ENCODE measurements at regions not wholly inside any gene's neighbourhood (a gene's known extent, or its start where the extent isn't known, plus 50 kb on each side); places are given as distances from the start of the nearest gene placed in this dataset.

- H3K9ac ChIP-seq (ENCODE audit: low read length), result no peak overlapping the region
- BruUV-seq (replicated peaks), result no TSS peak
- ChIA-PET RAD21 (ENCODE audit: low non-redundant PET in 1 of 2, low total read pairs in 2 of 2, uncharacterized antibody in 2 of 2, unreplicated experiment in 2 of 2) (no interaction called here), POLR2A (no interaction called here), CTCF (no interaction called here)
- no peak overlapping the region for H3K27ac ChIP-seq (ENCODE audit: low read depth, low read length)
- no peaks in the 10 kb centered on the region for H3K79me2 ChIP-seq (ENCODE audit: insufficient read depth, low read length)
- no peak overlapping the region for H2AFZ ChIP-seq (ENCODE audit: low read depth, low read length, poor library complexity, severe bottlenecking)
- H3K9me2 ChIP-seq (ENCODE audit: insufficient read depth), result no peaks in the 10 kb centered on the region
- no peaks in the 10 kb centered on the region for H3K9me3 ChIP-seq (ENCODE audit: control insufficient read depth in 1 of 2, insufficient read depth in 1 of 2, low read depth in 1 of 2, low read length in 2 of 2)
- DNase-seq (ENCODE audit: low read depth, low spot score), result no peak
- no peak for ATAC-seq
- no peaks in the 10 kb centered on the region for H4K20me1 ChIP-seq (ENCODE audit: insufficient read depth)
- H3K4me3 ChIP-seq (replicated peaks in 1 of 2; ENCODE audit: low read depth in 1 of 2, low read length in 2 of 2), result no peak overlapping the region
- H3K4me1 ChIP-seq (ENCODE audit: control insufficient read depth in 1 of 2, insufficient read depth in 2 of 2, low read length in 2 of 2), result peaks cover 0 to 5% of the 10 kb centered on the region in 2 experiments; a peak in 1 of 4 replicates
- TF ChIP-seq POLR2A (IDR thresholded peaks at IDR 0.05; ENCODE audit: borderline replicate concordance, extremely low read depth, insufficient read depth, insufficient read length) (no peak), REST (IDR thresholded peaks at IDR 0.05; ENCODE audit: low read depth) (no peak), MAX (IDR thresholded peaks at IDR 0.05) (no peak), ELF1 (IDR thresholded peaks at IDR 0.05; ENCODE audit: borderline replicate concordance, low read depth) (no peak), ZFX (IDR thresholded peaks at IDR 0.05) (no peak), SIN3A (IDR thresholded peaks at IDR 0.05; ENCODE audit: low read depth) (no peak), YY1 (IDR thresholded peaks at IDR 0.05; ENCODE audit: extremely low read depth, insufficient replicate concordance, low read depth, low read length) (no peak), ZNF274 (IDR thresholded peaks at IDR 0.05; ENCODE audit: low read depth, low read length) (no peak), ATF3 (IDR thresholded peaks at IDR 0.05) (no peak), RAD21 (IDR thresholded peaks at IDR 0.05; ENCODE audit: low read depth) (no peak), EZH2phosphoT487 (IDR thresholded peaks at IDR 0.05; ENCODE audit: borderline replicate concordance) (no peak), ZBTB33 (IDR thresholded peaks at IDR 0.05; ENCODE audit: extremely low read depth, insufficient replicate concordance, low read length) (no peak)
- intact Hi-C loops (cut with micrococcal nuclease), result no loop called here
- peaks cover 8% of the 10 kb centered on the region; the same call in 1 of the 2 replicates for H3K27me3 ChIP-seq (ENCODE audit: insufficient read depth, low read length)
- no peak overlapping the region for H3K4me2 ChIP-seq (ENCODE audit: low read length)
- no peaks in the 10 kb centered on the region for H3K36me3 ChIP-seq (ENCODE audit: control insufficient read depth in 1 of 2, insufficient read depth in 2 of 2, low read length in 2 of 2)
Measured at GRCh38 chr18:8526332-8526731, 82.9 kb upstream of the RAB12 start.
